B cell (primary cell): ENCODE measurements at regions not wholly inside any gene's neighbourhood (a gene's known extent, or its start where the extent isn't known, plus 50 kb on each side); places are given as distances from the start of the nearest gene placed in this dataset.

Experiments
- EZH2 ChIP-seq: IDR thresholded peaks from 2 replicates; pipeline ENCODE4 v1.6.1; 2012; ENCODE audit warnings: borderline replicate concordance, low read depth, mild to moderate bottlenecking, moderate library complexity, low read length; ENCODE audit not compliant: insufficient read depth, poor library complexity, severe bottlenecking
- TF ChIP-seq, protein P1 (sequence below): fragments of 200-600 bp; IDR thresholded peaks from one replicate; pipeline ENCODE4 v1.8.0; 2022; ENCODE audit warnings: antibody characterized with exemption, mild to moderate bottlenecking

DNA sequence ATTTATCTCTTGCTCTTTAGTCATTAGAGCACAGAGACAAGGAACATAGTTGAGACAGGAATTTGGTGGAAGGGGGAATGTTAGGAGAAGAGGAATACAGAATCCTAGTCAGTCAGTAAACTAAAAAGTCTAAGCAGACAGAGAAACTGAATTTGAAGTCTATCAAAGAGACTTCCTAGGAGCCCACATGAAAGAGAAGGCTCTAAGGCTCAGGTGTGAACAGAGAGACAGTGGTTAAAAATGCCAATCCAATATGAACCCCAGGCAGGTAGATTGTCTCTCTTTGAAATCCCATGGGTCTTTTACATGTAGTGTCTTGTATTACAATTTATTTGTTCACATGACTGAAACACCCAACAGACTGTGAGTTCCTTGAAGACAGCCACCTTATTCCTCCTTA is 77.8 kb upstream of the NFKB1 start:
- TF ChIP-seq, protein P1, sequence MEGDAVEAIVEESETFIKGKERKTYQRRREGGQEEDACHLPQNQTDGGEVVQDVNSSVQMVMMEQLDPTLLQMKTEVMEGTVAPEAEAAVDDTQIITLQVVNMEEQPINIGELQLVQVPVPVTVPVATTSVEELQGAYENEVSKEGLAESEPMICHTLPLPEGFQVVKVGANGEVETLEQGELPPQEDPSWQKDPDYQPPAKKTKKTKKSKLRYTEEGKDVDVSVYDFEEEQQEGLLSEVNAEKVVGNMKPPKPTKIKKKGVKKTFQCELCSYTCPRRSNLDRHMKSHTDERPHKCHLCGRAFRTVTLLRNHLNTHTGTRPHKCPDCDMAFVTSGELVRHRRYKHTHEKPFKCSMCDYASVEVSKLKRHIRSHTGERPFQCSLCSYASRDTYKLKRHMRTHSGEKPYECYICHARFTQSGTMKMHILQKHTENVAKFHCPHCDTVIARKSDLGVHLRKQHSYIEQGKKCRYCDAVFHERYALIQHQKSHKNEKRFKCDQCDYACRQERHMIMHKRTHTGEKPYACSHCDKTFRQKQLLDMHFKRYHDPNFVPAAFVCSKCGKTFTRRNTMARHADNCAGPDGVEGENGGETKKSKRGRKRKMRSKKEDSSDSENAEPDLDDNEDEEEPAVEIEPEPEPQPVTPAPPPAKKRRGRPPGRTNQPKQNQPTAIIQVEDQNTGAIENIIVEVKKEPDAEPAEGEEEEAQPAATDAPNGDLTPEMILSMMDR: no peak
- no peak for TF ChIP-seq EZH2
